H1 (cell line): ENCODE measurements at regions not wholly inside any gene's neighbourhood (a gene's known extent, or its start where the extent isn't known, plus 50 kb on each side); places are given as distances from the start of the nearest gene placed in this dataset.

Experiments used
- EP300 ChIP-seq, 2 experiments: IDR thresholded peaks; 1 replicate in 1 of 2; 2 replicates in 1 of 2; pipeline ENCODE4 v1.6.1; 2011 to 2012; ENCODE audit warnings: low read depth in 2 of 2, low read length in 2 of 2, mild to moderate bottlenecking in 2 of 2, borderline replicate concordance in 1 of 2, inconsistent platforms in 1 of 2, moderate library complexity in 1 of 2
- SIX5 ChIP-seq: IDR thresholded peaks from 2 replicates; pipeline ENCODE4 v1.6.1; 2011; ENCODE audit warnings: mild to moderate bottlenecking, low read depth, low read length
- TAF1 ChIP-seq: IDR thresholded peaks from 2 replicates; pipeline ENCODE4 v1.6.1; 2011; ENCODE audit warnings: mild to moderate bottlenecking, low read depth, low read length

DNA sequence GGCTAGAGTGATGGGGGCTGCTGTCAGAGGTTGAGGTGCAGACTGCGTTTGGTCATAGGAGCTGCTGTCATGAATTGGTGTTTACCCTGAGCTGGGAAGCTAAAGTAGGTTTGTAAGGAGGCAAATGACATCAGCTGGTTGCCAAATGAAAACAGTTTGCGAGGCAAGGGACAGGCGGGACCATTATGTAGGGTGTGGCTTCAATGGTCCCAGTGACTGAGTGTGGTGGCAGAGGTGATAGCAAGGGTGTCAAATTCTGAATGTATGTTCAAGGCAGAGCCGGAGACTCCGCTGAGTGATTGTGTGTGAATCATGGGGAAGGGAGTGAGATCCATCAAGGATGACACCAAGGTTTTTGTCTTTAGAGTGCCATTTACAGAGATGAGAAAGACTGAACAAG is 359.5 kb downstream of the VRK1 start (continued):
- TF ChIP-seq EP300 (IDR thresholded peaks at IDR 0.05; ENCODE audit: borderline replicate concordance in 1 of 2, low read depth in 2 of 2, low read length in 2 of 2) (no peak), TAF1 (no peak), SIX5 (no peak)
